ENCODE measurements at regions not wholly inside any gene's neighbourhood (a gene's known extent, or its start where the extent isn't known, plus 50 kb on each side); places are given as distances from the start of the nearest gene placed in this dataset.

- TF ChIP-seq, protein P1, sequence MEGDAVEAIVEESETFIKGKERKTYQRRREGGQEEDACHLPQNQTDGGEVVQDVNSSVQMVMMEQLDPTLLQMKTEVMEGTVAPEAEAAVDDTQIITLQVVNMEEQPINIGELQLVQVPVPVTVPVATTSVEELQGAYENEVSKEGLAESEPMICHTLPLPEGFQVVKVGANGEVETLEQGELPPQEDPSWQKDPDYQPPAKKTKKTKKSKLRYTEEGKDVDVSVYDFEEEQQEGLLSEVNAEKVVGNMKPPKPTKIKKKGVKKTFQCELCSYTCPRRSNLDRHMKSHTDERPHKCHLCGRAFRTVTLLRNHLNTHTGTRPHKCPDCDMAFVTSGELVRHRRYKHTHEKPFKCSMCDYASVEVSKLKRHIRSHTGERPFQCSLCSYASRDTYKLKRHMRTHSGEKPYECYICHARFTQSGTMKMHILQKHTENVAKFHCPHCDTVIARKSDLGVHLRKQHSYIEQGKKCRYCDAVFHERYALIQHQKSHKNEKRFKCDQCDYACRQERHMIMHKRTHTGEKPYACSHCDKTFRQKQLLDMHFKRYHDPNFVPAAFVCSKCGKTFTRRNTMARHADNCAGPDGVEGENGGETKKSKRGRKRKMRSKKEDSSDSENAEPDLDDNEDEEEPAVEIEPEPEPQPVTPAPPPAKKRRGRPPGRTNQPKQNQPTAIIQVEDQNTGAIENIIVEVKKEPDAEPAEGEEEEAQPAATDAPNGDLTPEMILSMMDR (IDR thresholded peaks at IDR 0.05) = no peak
These were observed 204.7 kb upstream of the PELI2 start for GRCh38 chr14:55913324-55914025.

DNA sequence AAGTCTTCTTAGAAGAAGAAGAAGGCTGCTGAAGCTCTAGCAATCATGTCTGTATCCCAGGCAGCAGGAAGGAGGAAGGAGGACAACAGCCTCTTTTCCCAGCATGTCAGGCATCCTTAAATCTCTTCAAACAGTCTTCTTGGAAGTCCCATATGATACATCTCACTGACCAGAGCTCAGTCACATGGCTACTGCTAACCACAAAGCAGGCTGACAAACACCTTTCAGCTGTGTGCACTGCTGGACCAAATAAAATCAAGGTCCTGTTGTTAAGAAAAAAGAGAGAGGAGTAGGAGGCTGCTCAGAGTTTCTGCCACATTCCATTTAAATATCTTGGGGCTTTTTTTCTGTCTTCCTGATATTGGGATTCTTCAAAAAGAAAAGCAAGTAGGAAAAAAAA is 203.4 kb upstream of the PELI2 start:
- TF ChIP-seq, protein P1 (IDR thresholded peaks at IDR 0.05) = no peak

DNA sequence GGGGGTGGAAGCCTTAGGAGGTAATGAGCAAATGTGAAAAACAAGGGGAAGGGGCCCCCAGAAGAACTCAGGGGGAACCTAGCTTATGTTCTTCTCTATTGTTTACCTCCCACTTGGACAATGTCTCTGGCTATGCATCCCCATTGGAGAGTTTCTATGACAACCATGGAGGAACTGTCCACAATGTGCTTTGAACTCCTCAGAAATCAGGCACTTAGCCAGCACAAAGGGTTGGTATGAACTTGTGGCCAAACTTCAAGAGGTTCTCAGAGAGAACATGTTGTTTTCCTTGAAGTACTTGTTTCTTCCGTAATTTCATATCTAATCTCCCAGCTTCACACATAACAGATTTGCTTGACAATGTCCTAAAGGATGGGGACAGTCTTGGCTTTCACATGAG is 202.8 kb upstream of the PELI2 start:
- TF ChIP-seq, protein P1 (IDR thresholded peaks at IDR 0.05) = no peak

GRCh38 chr14:55921511-55921910 is 196.7 kb upstream of the PELI2 start:
- TF ChIP-seq, protein P1 (IDR thresholded peaks at IDR 0.05) = no peak

DNA sequence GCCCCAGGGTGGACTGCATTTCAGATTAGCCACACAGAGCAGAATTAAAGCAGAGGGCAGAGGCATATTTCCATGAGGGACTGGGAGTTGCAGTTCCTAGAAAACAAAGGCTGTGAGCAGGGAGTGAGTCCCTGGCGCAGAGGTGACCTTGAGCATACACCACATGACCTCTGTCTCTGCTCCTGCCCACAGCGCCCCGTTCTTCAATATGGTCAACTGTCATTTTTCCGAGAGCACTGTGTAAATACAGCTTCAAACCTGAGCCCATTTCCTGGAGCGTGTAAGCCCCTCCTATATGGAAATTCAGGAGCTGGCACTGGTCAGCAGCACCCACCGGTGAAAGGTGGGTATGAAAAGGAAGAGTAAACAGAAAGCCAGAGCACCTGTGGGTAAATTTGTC is 192.2 kb upstream of the PELI2 start:
- TF ChIP-seq, protein P1 (IDR thresholded peaks at IDR 0.05) = no peak

DNA sequence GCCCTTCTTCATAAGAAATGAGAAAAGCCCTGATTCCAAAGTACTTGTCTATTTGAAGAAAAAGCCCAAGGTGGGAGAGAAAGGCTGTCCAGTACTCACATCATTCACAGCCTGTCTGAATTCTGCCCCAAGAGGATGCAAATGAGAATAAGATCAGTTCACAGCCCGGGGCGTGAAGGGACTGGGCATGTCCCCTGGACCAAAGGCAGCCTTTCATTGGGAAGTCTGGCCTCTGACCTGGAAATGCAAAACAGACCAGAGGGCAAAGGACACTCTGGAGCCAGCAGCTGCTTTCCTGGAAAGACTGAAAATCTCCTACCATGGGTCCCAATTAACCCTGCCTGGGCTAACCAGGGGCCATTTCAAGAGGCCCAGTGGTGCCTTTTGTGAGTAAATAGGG is 191.2 kb upstream of the PELI2 start:
- TF ChIP-seq, protein P1 (IDR thresholded peaks at IDR 0.05) = no peak

- TF ChIP-seq, protein P1 (IDR thresholded peaks at IDR 0.05) = no peak
These were observed 189.9 kb upstream of the PELI2 start for GRCh38 chr14:55928276-55928675.

- TF ChIP-seq, protein P1 (IDR thresholded peaks at IDR 0.05) = no peak
These were observed 189.1 kb upstream of the PELI2 start for GRCh38 chr14:55929136-55929535.

Measured in LNCAP (cell line).